Hepatocyte (in vitro differentiated cells): ENCODE measurements at regions not wholly inside any gene's neighbourhood (a gene's known extent, or its start where the extent isn't known, plus 50 kb on each side); places are given as distances from the start of the nearest gene placed in this dataset.

Experiments
- CTCF ChIP-seq: fragments of 200-600 bp; sonication (generic); IDR thresholded peaks from 2 replicates; pipeline ENCODE4 v1.5.1; 2016; ENCODE audit warnings: antibody characterized with exemption, mild to moderate bottlenecking; ENCODE audit not compliant: poor library complexity
- EZH2 ChIP-seq: fragments of 200-600 bp; sonication (generic); IDR thresholded peaks from 2 replicates; pipeline ENCODE4 v1.6.1; 2016; ENCODE audit warnings: antibody characterized with exemption, mild to moderate bottlenecking, borderline replicate concordance

GRCh38 chr21:24375201-24375600 lies 1232.1 kb downstream of the MRPL39 start:
- TF ChIP-seq CTCF (no peak), EZH2 (no peak)
